Peyer's patch (tissue), 4 donors: ENCODE measurements at regions not wholly inside any gene's neighbourhood (a gene's known extent, or its start where the extent isn't known, plus 50 kb on each side); places are given as distances from the start of the nearest gene placed in this dataset.

ENCODE experiments used
- POLR2A ChIP-seq, 2 donors: fragments of 450-650 bp; IDR thresholded peaks; one replicate each; pipeline ENCODE4 v1.5.1; 2017; ENCODE audit warnings: antibody characterized with exemption in 2 of 2, mild to moderate bottlenecking in 2 of 2, moderate library complexity in 2 of 2
- TF ChIP-seq, protein P1 (sequence below), 6 experiments: fragments of 450-650 bp in 4 of 6; fragments of 200-600 bp in 2 of 6; sonication (generic) in 1 of 6; IDR thresholded peaks; one replicate each; pipeline ENCODE4 v1.5.1; 2017 to 2019; ENCODE audit warnings: antibody characterized with exemption in 6 of 6, mild to moderate bottlenecking in 3 of 6, moderate library complexity in 1 of 6

DNA sequence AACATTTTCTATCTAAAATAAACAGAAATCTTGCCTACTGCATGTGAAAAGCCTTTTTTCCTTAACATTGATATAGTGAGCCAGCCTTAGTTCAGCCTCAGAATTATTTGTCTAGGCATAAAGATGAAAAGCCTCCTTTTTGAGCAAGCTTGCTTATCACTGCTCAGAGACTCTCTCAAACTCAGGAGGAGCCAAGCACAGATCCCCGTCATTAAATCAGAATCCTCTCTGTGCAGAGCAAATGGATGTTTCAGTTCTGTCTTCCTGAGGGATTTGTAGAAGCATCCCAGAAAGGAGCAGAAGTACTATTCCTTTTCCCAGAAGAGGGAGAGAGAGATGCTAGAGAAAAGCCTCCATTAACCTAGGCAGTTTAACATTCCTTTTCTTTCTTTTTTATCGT is 186.9 kb upstream of the LNX1 start:
- TF ChIP-seq, protein P1, sequence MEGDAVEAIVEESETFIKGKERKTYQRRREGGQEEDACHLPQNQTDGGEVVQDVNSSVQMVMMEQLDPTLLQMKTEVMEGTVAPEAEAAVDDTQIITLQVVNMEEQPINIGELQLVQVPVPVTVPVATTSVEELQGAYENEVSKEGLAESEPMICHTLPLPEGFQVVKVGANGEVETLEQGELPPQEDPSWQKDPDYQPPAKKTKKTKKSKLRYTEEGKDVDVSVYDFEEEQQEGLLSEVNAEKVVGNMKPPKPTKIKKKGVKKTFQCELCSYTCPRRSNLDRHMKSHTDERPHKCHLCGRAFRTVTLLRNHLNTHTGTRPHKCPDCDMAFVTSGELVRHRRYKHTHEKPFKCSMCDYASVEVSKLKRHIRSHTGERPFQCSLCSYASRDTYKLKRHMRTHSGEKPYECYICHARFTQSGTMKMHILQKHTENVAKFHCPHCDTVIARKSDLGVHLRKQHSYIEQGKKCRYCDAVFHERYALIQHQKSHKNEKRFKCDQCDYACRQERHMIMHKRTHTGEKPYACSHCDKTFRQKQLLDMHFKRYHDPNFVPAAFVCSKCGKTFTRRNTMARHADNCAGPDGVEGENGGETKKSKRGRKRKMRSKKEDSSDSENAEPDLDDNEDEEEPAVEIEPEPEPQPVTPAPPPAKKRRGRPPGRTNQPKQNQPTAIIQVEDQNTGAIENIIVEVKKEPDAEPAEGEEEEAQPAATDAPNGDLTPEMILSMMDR (IDR thresholded peaks at IDR 0.05), result no peak
- no peak for TF ChIP-seq POLR2A (IDR thresholded peaks at IDR 0.05)
